ENCODE measurements at regions not wholly inside any gene's neighbourhood (a gene's known extent, or its start where the extent isn't known, plus 50 kb on each side); places are given as distances from the start of the nearest gene placed in this dataset.

GRCh38 chr6:137761487-137761886, 105.6 kb upstream of the TNFAIP3 start:
- Histone ChIP-seq H3K4me1 (ENCODE audit: control insufficient read depth in 2 of 2, insufficient read depth in 2 of 2, low read length in 2 of 2) (no peaks in the 10 kb centered on the region), H3K27ac (ENCODE audit: low read depth in 2 of 2, low read length in 2 of 2) (no peak overlapping the region), H3K9me3 (ENCODE audit: control insufficient read depth in 2 of 2, low read length in 2 of 2) (no peaks in the 10 kb centered on the region), H3K27me3 (ENCODE audit: control insufficient read depth in 2 of 2, insufficient read depth in 2 of 2, low read length in 2 of 2) (no peaks in the 10 kb centered on the region), H3K36me3 (ENCODE audit: control insufficient read depth in 2 of 2, insufficient read depth in 2 of 2, low read length in 2 of 2) (no peaks in the 10 kb centered on the region), H3K9ac (ENCODE audit: low read depth in 1 of 2, low read length in 2 of 2) (no peak overlapping the region), H3K4me3 (ENCODE audit: low read length in 2 of 2) (no peak overlapping the region)

- no peak overlapping the region for H3K4me3 ChIP-seq (ENCODE audit: low read length in 2 of 2)
- no peaks in the 10 kb centered on the region for H3K27me3 ChIP-seq (ENCODE audit: control insufficient read depth in 2 of 2, insufficient read depth in 2 of 2, low read length in 2 of 2)
- H3K9ac ChIP-seq (ENCODE audit: low read depth in 1 of 2, low read length in 2 of 2): no peak overlapping the region
- no peaks in the 10 kb centered on the region for H3K9me3 ChIP-seq (ENCODE audit: control insufficient read depth in 2 of 2, low read length in 2 of 2)
- no peaks in the 10 kb centered on the region for H3K36me3 ChIP-seq (ENCODE audit: control insufficient read depth in 2 of 2, insufficient read depth in 2 of 2, low read length in 2 of 2)
- H3K27ac ChIP-seq (ENCODE audit: low read depth in 2 of 2, low read length in 2 of 2): no peak overlapping the region
- H3K4me1 ChIP-seq (ENCODE audit: control insufficient read depth in 2 of 2, insufficient read depth in 2 of 2, low read length in 2 of 2): no peaks in the 10 kb centered on the region
Observed at GRCh38 chr6:137762168-137763090, 104.6 kb upstream of the TNFAIP3 start.

DNA sequence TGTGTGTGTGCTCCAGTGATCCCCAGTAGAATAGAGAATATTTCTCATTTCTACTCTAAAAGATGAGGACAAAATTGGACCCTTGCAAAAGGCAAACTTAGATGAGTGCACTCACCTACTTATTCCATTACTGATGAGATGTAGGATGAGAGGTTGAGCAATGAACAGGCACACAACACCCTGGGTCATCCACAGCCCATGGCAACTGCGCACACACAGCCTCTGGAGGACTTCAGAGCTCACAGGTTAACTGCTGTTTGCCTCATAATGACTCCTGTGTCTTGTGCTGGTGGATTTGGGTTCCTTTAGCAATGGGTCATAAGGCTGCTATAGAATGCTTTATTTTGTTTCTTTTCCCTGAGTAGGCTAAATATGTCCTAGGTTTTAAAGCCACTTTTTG, 103.6 kb upstream of the TNFAIP3 start:
- H3K9me3 ChIP-seq (ENCODE audit: control insufficient read depth in 2 of 2, low read length in 2 of 2): no peaks in the 10 kb centered on the region
- no peaks in the 10 kb centered on the region for H3K4me1 ChIP-seq (ENCODE audit: control insufficient read depth in 2 of 2, insufficient read depth in 2 of 2, low read length in 2 of 2)
- H3K4me3 ChIP-seq (ENCODE audit: low read length in 2 of 2): no peak overlapping the region
- H3K36me3 ChIP-seq (ENCODE audit: control insufficient read depth in 2 of 2, insufficient read depth in 2 of 2, low read length in 2 of 2): no peaks in the 10 kb centered on the region
- no peak overlapping the region for H3K9ac ChIP-seq (ENCODE audit: low read depth in 1 of 2, low read length in 2 of 2)
- H3K27me3 ChIP-seq (ENCODE audit: control insufficient read depth in 2 of 2, insufficient read depth in 2 of 2, low read length in 2 of 2): no peaks in the 10 kb centered on the region
- H3K27ac ChIP-seq (ENCODE audit: low read depth in 2 of 2, low read length in 2 of 2): no peak overlapping the region

DNA sequence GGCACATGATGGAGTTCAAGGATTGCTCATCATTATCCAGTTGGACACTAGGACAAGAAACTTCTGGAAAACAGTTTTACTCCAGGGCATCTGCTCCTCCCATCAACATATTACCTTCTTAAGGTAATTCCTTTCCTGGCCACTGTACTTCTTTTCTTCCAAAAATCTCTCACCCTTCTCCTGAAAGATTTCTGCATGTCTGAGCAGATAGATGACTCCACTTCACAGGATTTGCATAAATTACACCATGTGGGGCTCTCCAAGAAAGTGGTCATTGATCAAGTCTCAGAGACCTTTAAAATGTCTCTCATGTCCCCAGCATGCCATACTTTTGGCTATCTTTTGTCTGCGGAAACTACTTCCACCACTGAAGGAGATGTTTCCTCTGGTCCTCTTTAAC, 103.2 kb upstream of the TNFAIP3 start:
- no peaks in the 10 kb centered on the region for H3K4me1 ChIP-seq (ENCODE audit: control insufficient read depth in 2 of 2, insufficient read depth in 2 of 2, low read length in 2 of 2)
- no peak overlapping the region for H3K4me3 ChIP-seq (ENCODE audit: low read length in 2 of 2)

GRCh38 chr6:137764464-137764863, 102.6 kb upstream of the TNFAIP3 start:
- H3K27me3 ChIP-seq (ENCODE audit: control insufficient read depth in 2 of 2, insufficient read depth in 2 of 2, low read length in 2 of 2): no peaks in the 10 kb centered on the region
- no peaks in the 10 kb centered on the region for H3K9me3 ChIP-seq (ENCODE audit: control insufficient read depth in 2 of 2, low read length in 2 of 2)
- no peaks in the 10 kb centered on the region for H3K36me3 ChIP-seq (ENCODE audit: control insufficient read depth in 2 of 2, insufficient read depth in 2 of 2, low read length in 2 of 2)
- no peaks in the 10 kb centered on the region for H3K4me1 ChIP-seq (ENCODE audit: control insufficient read depth in 2 of 2, insufficient read depth in 2 of 2, low read length in 2 of 2)
- H3K4me3 ChIP-seq (ENCODE audit: low read length in 2 of 2): no peak overlapping the region
- no peak overlapping the region for H3K27ac ChIP-seq (ENCODE audit: low read depth in 2 of 2, low read length in 2 of 2)
- H3K9ac ChIP-seq (ENCODE audit: low read depth in 1 of 2, low read length in 2 of 2): no peak overlapping the region

More for the DNA sequence above, 103.2 kb upstream of the TNFAIP3 start:
- no peaks in the 10 kb centered on the region for H3K36me3 ChIP-seq (ENCODE audit: control insufficient read depth in 2 of 2, insufficient read depth in 2 of 2, low read length in 2 of 2)
- no peak overlapping the region for H3K9ac ChIP-seq (ENCODE audit: low read depth in 1 of 2, low read length in 2 of 2)
- no peaks in the 10 kb centered on the region for H3K27me3 ChIP-seq (ENCODE audit: control insufficient read depth in 2 of 2, insufficient read depth in 2 of 2, low read length in 2 of 2)
- H3K27ac ChIP-seq (ENCODE audit: low read depth in 2 of 2, low read length in 2 of 2): no peak overlapping the region
- H3K9me3 ChIP-seq (ENCODE audit: control insufficient read depth in 2 of 2, low read length in 2 of 2): no peaks in the 10 kb centered on the region

DNA sequence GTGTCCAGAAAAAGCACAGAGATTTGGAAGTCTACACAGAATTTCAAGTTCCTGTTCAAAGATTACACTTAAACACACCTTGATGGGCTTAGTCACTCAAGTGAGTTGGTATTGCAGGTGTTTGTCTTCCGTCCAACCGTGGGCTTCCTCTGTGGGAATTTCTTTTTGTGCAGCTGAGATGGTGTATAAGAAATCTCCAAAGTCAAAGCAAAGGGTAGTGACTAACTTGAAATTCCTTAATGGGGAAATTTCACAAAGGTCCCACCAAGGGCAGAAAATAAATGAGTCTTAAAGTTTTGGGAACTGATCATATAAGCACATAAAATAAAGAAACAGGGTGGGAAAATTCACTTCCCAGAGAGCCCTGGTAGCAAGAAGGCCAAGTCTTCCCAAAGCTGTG, 102.0 kb upstream of the TNFAIP3 start:
- H3K9me3 ChIP-seq (ENCODE audit: control insufficient read depth in 2 of 2, low read length in 2 of 2): no peaks in the 10 kb centered on the region

GRCh38 chr6:137766596-137767370, 100.3 kb upstream of the TNFAIP3 start:
- Histone ChIP-seq H3K9me3 (ENCODE audit: control insufficient read depth in 2 of 2, low read length in 2 of 2) (no peaks in the 10 kb centered on the region), H3K27ac (ENCODE audit: low read depth in 2 of 2, low read length in 2 of 2) (no peak overlapping the region), H3K4me1 (ENCODE audit: control insufficient read depth in 2 of 2, insufficient read depth in 2 of 2, low read length in 2 of 2) (no peaks in the 10 kb centered on the region), H3K4me3 (ENCODE audit: low read length in 2 of 2) (no peak overlapping the region), H3K9ac (ENCODE audit: low read depth in 1 of 2, low read length in 2 of 2) (no peak overlapping the region), H3K27me3 (ENCODE audit: control insufficient read depth in 2 of 2, insufficient read depth in 2 of 2, low read length in 2 of 2) (no peaks in the 10 kb centered on the region), H3K36me3 (ENCODE audit: control insufficient read depth in 2 of 2, insufficient read depth in 2 of 2, low read length in 2 of 2) (no peaks in the 10 kb centered on the region)

More for the DNA sequence above, 102.0 kb upstream of the TNFAIP3 start:
- Histone ChIP-seq H3K4me3 (ENCODE audit: low read length in 2 of 2) (no peak overlapping the region), H3K27ac (ENCODE audit: low read depth in 2 of 2, low read length in 2 of 2) (no peak overlapping the region), H3K36me3 (ENCODE audit: control insufficient read depth in 2 of 2, insufficient read depth in 2 of 2, low read length in 2 of 2) (no peaks in the 10 kb centered on the region), H3K4me1 (ENCODE audit: control insufficient read depth in 2 of 2, insufficient read depth in 2 of 2, low read length in 2 of 2) (no peaks in the 10 kb centered on the region), H3K27me3 (ENCODE audit: control insufficient read depth in 2 of 2, insufficient read depth in 2 of 2, low read length in 2 of 2) (no peaks in the 10 kb centered on the region), H3K9ac (ENCODE audit: low read depth in 1 of 2, low read length in 2 of 2) (no peak overlapping the region)

DNA sequence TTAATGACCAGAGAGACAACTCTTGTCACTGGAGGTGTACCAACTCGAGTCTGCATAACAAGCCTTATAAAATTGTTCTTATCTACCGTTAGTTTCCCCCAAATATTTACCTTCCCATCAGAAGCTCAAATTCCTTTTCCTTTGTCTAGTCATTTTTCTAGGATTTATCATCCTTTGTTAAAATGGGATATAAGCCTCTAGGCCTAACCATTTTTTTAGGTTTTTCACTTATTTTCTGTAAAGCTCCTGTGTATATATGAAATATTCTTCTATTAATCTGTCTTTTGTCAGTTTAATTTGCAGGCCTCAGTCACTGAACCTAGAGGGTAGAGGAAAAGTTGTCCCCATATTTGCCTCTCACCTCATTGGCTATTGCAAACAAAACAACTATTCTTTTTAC, 99.6 kb upstream of the TNFAIP3 start:
- no peaks in the 10 kb centered on the region for H3K36me3 ChIP-seq (ENCODE audit: control insufficient read depth in 2 of 2, insufficient read depth in 2 of 2, low read length in 2 of 2)
- H3K4me3 ChIP-seq (ENCODE audit: low read length in 2 of 2): no peak overlapping the region
- H3K9ac ChIP-seq (ENCODE audit: low read depth in 1 of 2, low read length in 2 of 2): no peak overlapping the region
- H3K9me3 ChIP-seq (ENCODE audit: control insufficient read depth in 2 of 2, low read length in 2 of 2): no peaks in the 10 kb centered on the region
- H3K27me3 ChIP-seq (ENCODE audit: control insufficient read depth in 2 of 2, insufficient read depth in 2 of 2, low read length in 2 of 2): no peaks in the 10 kb centered on the region
- H3K27ac ChIP-seq (ENCODE audit: low read depth in 2 of 2, low read length in 2 of 2): no peak overlapping the region
- H3K4me1 ChIP-seq (ENCODE audit: control insufficient read depth in 2 of 2, insufficient read depth in 2 of 2, low read length in 2 of 2): no peaks in the 10 kb centered on the region

DNA sequence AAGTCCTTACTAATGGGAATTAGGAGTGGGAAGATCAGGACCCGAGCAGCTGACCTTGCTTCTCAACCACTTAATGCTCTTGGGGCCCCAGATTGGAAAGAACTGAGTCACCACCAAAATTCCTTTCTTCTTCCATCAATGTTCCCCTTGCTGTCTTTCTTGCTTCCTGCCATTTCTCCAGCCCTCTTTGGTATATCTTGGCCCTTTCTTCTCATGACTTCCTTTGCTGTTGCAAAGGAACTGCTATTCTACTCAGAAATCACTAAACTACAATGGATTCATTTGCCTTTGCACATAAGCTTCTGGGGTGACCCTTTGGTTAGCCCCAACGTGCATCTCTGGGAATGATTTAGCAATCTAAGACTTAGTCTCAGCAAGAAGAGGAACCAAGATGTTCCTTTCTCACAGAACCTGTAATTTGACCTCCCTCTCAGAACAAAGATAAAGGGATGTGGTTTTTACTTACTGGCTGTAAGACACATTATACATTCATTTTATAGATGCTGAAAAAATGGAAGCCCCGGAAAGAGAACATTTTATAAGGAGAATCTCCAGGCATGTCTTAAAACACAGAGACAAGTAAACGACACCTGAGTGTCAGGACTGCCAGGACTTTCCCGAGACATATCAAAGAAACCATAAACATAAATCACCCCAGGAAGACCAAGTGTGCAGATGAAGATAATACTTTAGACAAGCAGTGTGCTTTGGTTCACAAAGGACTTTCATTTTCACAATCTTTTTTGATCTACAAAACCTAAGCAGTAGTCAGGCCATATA, 99.0 kb upstream of the TNFAIP3 start:
- Histone ChIP-seq H3K27me3 (ENCODE audit: control insufficient read depth in 2 of 2, insufficient read depth in 2 of 2, low read length in 2 of 2) (no peaks in the 10 kb centered on the region), H3K4me3 (ENCODE audit: low read length in 2 of 2) (no peak overlapping the region), H3K4me1 (ENCODE audit: control insufficient read depth in 2 of 2, insufficient read depth in 2 of 2, low read length in 2 of 2) (no peaks in the 10 kb centered on the region), H3K27ac (ENCODE audit: low read depth in 2 of 2, low read length in 2 of 2) (no peak overlapping the region), H3K9me3 (ENCODE audit: control insufficient read depth in 2 of 2, low read length in 2 of 2) (no peaks in the 10 kb centered on the region), H3K36me3 (ENCODE audit: control insufficient read depth in 2 of 2, insufficient read depth in 2 of 2, low read length in 2 of 2) (no peaks in the 10 kb centered on the region), H3K9ac (ENCODE audit: low read depth in 1 of 2, low read length in 2 of 2) (no peak overlapping the region)

DNA sequence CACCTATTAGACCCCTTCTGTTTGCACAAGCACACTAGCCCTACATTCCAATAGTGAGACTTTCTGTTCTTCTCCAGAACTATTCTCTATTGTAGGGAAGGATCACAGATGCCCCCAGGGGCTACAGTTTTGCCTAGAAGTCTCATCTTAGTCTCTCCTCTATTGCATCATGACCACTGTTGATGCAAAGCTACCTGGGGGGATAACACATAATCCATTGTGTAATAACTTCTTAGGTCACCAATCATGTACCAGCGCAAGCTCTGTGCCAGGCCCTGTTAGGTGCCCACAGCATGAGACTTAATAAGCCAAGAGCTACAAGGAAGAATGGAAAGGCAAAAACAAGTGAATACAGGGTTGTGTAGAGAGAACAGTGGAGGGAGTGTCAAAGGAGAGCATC, 98.1 kb upstream of the TNFAIP3 start:
- H3K27ac ChIP-seq (ENCODE audit: low read depth in 2 of 2, low read length in 2 of 2): no peak overlapping the region
- no peak overlapping the region for H3K4me3 ChIP-seq (ENCODE audit: low read length in 2 of 2)
- no peaks in the 10 kb centered on the region for H3K4me1 ChIP-seq (ENCODE audit: control insufficient read depth in 2 of 2, insufficient read depth in 2 of 2, low read length in 2 of 2)
- no peaks in the 10 kb centered on the region for H3K9me3 ChIP-seq (ENCODE audit: control insufficient read depth in 2 of 2, low read length in 2 of 2)
- H3K27me3 ChIP-seq (ENCODE audit: control insufficient read depth in 2 of 2, insufficient read depth in 2 of 2, low read length in 2 of 2): no peaks in the 10 kb centered on the region
- H3K9ac ChIP-seq (ENCODE audit: low read depth in 1 of 2, low read length in 2 of 2): no peak overlapping the region
- H3K36me3 ChIP-seq (ENCODE audit: control insufficient read depth in 2 of 2, insufficient read depth in 2 of 2, low read length in 2 of 2): no peaks in the 10 kb centered on the region

All from mucosa of rectum (tissue), 2 donors.